ENCODE measurements at regions not wholly inside any gene's neighbourhood (a gene's known extent, or its start where the extent isn't known, plus 50 kb on each side); places are given as distances from the start of the nearest gene placed in this dataset.

GRCh38 chr5:107203243-107203642, 467.5 kb downstream of the EFNA5 start:
- no peak for DNase-seq
- Mint-ChIP-seq H3K36me3 (ENCODE audit: insufficient read depth, unreplicated experiment) (no peaks in the 10 kb centered on the region), H3K4me3 (ENCODE audit: low read depth, unreplicated experiment) (no peak overlapping the region), H3K9me3 (ENCODE audit: low read depth, unreplicated experiment) (peaks cover 3% of the 10 kb centered on the region), H3K4me1 (ENCODE audit: low read depth, unreplicated experiment) (no peaks in the 10 kb centered on the region), H3K27ac (ENCODE audit: unreplicated experiment) (no peak overlapping the region), H3K27me3 (ENCODE audit: unreplicated experiment) (no peaks in the 10 kb centered on the region)
- BruUV-seq (replicated peaks): no TSS peak
- CTCF ChIA-PET: interaction anchor here (1.5 kb wide), 1 partner anchor 10 kb away, joined by 3 read pairs; no protein-coding TSS in a partner anchor
- TF ChIP-seq, protein P1, sequence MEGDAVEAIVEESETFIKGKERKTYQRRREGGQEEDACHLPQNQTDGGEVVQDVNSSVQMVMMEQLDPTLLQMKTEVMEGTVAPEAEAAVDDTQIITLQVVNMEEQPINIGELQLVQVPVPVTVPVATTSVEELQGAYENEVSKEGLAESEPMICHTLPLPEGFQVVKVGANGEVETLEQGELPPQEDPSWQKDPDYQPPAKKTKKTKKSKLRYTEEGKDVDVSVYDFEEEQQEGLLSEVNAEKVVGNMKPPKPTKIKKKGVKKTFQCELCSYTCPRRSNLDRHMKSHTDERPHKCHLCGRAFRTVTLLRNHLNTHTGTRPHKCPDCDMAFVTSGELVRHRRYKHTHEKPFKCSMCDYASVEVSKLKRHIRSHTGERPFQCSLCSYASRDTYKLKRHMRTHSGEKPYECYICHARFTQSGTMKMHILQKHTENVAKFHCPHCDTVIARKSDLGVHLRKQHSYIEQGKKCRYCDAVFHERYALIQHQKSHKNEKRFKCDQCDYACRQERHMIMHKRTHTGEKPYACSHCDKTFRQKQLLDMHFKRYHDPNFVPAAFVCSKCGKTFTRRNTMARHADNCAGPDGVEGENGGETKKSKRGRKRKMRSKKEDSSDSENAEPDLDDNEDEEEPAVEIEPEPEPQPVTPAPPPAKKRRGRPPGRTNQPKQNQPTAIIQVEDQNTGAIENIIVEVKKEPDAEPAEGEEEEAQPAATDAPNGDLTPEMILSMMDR (IDR thresholded peaks at IDR 0.05; ENCODE audit: unreplicated experiment): no peak
- intact Hi-C loops (cut with micrococcal nuclease; ENCODE audit: unreplicated experiment): no loop called here

GRCh38 chr5:107199756-107200155, 471.0 kb downstream of the EFNA5 start:
- no peaks in the 10 kb centered on the region for H3K9me3 Mint-ChIP-seq (ENCODE audit: low read depth, unreplicated experiment)
- no peaks in the 10 kb centered on the region for H3K36me3 Mint-ChIP-seq (ENCODE audit: insufficient read depth, unreplicated experiment)
- BruUV-seq (replicated peaks): no TSS peak
- no peak overlapping the region for H3K4me3 Mint-ChIP-seq (ENCODE audit: low read depth, unreplicated experiment)
- H3K27ac Mint-ChIP-seq (ENCODE audit: unreplicated experiment): no peak overlapping the region
- TF ChIP-seq, protein P1 (IDR thresholded peaks at IDR 0.05; ENCODE audit: unreplicated experiment): no peak
- no peak for DNase-seq
- CTCF ChIA-PET: no interaction called here
- no peaks in the 10 kb centered on the region for H3K27me3 Mint-ChIP-seq (ENCODE audit: unreplicated experiment)
- H3K4me1 Mint-ChIP-seq (ENCODE audit: low read depth, unreplicated experiment): no peaks in the 10 kb centered on the region
- intact Hi-C loops (cut with micrococcal nuclease; ENCODE audit: unreplicated experiment): no loop called here

DNA sequence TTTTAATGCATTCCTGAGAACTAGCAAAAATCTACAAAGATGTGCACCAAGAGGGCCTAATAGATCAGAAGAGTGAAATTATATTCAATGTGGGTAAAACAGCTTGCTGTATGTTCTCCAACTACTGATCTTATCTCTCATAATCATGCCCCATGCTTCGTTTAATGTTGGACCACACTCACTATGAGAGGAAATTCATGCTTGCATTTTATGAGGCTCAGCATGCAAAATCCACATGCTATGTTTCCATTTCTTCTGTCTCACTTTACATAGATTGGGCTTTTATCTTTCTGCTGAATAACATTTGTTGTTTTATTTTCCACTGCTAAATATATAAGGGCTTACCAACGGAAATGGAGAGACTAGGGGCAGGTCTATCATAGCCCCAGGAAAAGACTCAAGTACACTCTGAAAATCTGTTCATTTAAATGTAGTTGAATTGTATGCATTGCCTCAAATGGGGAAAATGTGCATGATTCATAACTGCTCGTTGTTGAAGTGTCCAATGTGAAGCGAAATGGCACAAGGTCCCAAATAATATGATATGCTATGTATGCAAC, 474.2 kb downstream of the EFNA5 start:
- peaks cover 2% of the 10 kb centered on the region for H3K9me3 Mint-ChIP-seq (ENCODE audit: low read depth, unreplicated experiment)
- BruUV-seq (replicated peaks): no TSS peak
- no peak overlapping the region for H3K4me3 Mint-ChIP-seq (ENCODE audit: low read depth, unreplicated experiment)
- no peaks in the 10 kb centered on the region for H3K36me3 Mint-ChIP-seq (ENCODE audit: insufficient read depth, unreplicated experiment)
- CTCF ChIA-PET: no interaction called here
- H3K27me3 Mint-ChIP-seq (ENCODE audit: unreplicated experiment): no peaks in the 10 kb centered on the region
- no peak for DNase-seq
- H3K4me1 Mint-ChIP-seq (ENCODE audit: low read depth, unreplicated experiment): no peaks in the 10 kb centered on the region
- intact Hi-C loops (cut with micrococcal nuclease; ENCODE audit: unreplicated experiment): no loop called here
- TF ChIP-seq, protein P1 (IDR thresholded peaks at IDR 0.05; ENCODE audit: unreplicated experiment): no peak
- H3K27ac Mint-ChIP-seq (ENCODE audit: unreplicated experiment): no peak overlapping the region

DNA sequence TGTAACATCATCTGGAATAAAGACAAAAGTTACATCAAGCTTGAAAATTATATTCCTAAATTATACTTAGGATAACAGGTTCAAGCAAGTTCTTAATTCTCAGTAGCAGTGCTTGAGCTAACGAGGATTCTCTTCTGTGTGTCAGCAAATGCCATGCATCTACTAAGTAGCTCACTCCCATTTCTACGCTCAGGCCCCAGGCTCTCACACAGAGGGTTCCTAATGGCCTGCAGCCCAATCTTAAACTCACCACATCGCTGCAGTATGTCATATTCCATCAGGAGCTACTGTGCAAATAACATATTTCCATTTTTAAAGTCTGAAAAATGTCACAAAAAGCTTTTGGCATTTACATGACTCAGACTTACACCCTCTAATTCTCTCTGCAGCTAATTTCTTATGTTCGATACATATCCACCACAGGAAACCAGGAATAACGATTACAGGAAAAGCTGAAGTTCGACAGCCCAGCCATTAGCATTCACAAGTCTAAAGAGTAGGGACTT, 474.8 kb downstream of the EFNA5 start:
- TF ChIP-seq, protein P1 (IDR thresholded peaks at IDR 0.05; ENCODE audit: unreplicated experiment): no peak
- Mint-ChIP-seq H3K4me1 (ENCODE audit: low read depth, unreplicated experiment) (no peaks in the 10 kb centered on the region), H3K9me3 (ENCODE audit: low read depth, unreplicated experiment) (peaks cover 2% of the 10 kb centered on the region), H3K27ac (ENCODE audit: unreplicated experiment) (no peak overlapping the region), H3K27me3 (ENCODE audit: unreplicated experiment) (no peaks in the 10 kb centered on the region), H3K4me3 (ENCODE audit: low read depth, unreplicated experiment) (no peak overlapping the region), H3K36me3 (ENCODE audit: insufficient read depth, unreplicated experiment) (no peaks in the 10 kb centered on the region)
- CTCF ChIA-PET: interaction anchor here (0.7 kb wide), 1 partner anchor 51 kb away, joined by 4 read pairs; no protein-coding TSS in a partner anchor
- intact Hi-C loops (cut with micrococcal nuclease; ENCODE audit: unreplicated experiment): no loop called here
- no TSS peak for BruUV-seq (replicated peaks)
- no peak for DNase-seq

All from Calu3 (cell line).